ENCODE measurements at regions not wholly inside any gene's neighbourhood (a gene's known extent, or its start where the extent isn't known, plus 50 kb on each side); places are given as distances from the start of the nearest gene placed in this dataset.

DNA sequence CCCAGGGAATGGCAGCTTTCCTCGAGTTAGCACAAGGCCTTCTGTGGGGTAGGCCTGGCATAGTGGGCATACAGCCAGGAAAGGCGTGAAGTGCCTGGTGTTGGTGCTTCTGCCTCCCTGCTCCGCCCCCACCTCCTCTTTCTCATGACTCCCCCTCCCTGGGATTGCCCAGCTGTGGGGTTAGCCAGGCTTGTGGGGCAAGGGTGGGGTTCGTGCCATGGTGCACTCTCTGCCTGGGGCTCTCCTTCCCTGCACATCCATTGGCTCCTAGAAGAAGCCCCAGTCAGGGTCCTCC, 236.8 kb upstream of the NCAM1 start:
- DNase-seq, result peak; percentile 27

DNA sequence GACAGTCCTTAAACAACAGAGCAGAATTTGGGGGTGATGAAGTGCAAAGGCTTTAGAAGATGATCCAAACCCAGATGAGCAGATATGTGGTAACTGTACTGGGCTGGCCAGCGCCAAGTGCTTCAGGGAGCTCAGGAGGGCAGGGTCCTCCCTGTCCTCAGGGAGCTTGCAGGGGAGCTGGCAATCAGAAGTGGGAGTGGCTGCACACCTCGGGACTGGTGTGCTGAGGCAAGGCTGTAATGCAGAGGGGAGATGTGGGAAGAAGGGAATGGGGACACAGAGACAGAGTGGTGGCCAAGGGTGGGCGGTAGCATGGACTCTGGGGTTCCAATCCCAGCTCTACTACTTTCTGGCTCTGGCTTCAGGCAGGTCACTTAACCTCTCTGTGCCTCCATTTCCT, 235.6 kb upstream of the NCAM1 start:
- no peak for DNase-seq

DNA sequence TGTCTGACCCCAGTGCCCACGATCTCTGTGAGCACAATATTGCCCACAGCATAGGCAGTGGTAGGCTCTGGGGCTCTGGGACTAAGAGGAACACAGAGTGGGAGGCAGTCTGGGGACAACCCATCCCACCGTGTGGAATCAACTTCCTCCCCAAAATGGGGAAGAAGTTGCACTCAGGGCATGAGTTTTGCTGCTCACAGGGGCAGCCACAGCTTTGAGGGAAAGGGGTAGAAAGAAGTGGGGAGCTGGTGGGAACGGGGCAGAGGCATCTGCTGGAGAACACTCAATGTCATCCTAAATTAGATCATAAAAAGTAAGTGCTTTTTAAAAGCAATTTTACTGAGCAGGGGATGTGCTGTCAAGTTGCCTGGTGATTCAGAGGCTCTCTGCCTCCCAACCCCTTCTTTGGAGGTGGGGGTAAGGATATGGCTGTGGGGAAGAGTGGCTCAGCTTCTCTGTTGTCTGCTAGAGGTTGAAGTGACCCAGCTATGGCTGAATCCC, 233.8 kb upstream of the NCAM1 start:
- no peak for DNase-seq

DNA sequence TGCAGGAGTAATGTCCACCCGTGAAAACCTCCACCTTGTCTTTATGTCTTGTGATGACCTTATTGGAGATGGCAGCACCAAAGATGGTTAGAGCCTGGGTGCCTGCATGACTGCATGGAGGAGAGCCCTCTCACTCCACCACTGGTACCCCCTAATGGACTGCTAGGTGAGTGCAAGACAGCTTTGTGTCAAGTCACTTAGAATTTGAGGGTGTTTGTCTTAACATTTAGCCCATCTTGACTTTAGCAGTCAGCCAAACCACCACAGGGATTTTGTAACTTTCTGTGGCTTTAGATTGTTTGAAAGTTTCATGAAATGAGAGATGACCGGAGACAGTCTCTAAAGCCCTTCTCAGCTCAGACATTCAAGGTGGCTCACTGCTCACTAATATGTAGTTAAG, 232.9 kb upstream of the NCAM1 start:
- no peak for DNase-seq

DNA sequence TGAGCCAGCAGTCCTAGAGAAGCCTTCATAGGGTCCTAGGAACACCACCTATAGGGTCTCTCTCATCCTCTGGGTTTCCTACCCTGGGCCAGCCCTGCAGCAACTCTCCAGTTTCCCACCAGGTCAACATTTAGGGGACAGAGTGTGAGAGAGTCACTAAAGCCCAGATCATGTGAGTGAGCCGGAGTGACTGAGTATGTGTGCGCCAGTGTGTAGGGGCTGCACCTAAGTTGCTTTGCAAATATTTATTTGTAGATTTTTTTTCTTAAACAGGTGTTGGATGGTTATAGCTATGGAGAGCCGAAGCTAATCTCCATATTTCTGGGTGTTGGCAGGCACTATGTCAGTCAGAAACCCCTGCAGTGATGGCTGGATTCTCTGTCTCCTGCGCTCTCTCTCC, 232.5 kb upstream of the NCAM1 start:
- DNase-seq, result no peak

DNA sequence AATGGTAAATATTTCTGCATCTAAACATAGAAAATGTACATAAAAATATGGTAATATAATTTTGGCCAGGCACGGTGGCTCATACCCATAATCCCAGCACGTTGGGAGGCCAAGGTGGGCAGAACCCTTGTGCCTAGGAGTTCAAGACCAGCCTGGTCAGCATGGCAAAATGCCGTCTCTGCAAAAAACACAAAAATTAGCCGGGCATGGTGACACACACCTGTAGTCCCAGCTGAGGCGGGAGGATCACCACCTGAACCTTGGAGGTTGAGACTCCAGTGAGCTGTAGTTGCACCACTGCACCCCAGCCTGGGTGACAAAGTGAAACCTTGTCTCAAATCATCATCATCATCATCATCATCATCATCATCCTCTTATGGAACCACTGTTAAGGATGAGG, 230.6 kb upstream of the NCAM1 start:
- no peak for DNase-seq

DNA sequence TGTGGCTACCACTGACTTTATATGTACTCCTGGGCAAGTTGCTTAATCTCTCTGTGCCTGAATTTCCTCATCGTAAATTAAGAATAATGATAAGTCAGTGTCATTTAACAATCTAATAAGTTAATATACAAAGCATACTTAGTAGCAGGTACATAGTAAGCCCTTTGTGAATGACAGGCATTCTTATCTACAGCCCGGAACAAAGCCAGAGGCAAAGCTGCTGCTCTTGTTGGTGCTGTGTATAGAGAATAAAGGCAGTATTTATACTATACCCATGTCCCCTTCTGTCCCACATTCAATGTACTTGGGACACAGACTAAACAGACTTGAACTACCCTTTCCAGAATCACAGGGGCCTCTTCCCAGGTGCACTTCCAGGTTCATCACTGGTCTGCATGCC, 229.7 kb upstream of the NCAM1 start:
- no peak for DNase-seq

DNA sequence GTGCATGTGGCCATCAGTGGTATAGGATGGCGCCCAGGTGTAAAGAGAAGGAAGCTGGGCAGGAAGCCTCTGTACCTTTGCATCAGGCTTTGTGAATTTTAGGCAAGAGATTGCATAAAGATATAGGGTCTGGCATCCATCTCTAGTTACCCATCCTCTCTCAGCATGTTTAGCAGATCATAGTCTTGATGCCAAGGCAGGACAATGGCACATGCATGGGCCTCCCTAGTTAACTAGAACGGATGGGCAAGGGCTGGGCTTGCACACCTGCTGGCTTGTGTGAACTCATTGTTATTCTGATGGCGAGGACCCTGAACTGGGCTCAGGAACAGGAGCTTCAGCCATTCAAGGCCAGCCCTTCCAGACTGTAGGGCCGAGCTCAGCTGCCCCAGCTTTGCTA, 229.2 kb upstream of the NCAM1 start:
- no peak for DNase-seq

DNA sequence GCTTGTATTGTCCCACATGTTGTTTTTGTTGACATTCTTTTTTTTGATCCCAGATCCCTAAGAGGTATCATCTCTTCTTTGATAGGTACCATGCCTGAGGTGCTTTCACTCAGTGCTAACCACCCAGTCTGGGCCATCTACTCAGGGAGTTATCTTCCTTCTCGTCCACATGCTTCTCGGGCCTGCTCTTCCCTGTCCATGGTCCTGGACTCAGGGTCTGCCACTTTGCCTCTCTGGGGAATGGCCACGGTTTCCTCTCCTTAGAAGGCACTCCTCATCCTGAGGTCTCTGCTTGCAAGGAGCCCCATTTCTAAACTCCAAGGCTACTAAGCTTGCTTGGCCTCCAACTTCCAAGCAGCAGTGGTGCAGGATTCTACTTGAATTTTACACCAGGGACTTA, 227.0 kb upstream of the NCAM1 start:
- DNase-seq, result no peak

DNA sequence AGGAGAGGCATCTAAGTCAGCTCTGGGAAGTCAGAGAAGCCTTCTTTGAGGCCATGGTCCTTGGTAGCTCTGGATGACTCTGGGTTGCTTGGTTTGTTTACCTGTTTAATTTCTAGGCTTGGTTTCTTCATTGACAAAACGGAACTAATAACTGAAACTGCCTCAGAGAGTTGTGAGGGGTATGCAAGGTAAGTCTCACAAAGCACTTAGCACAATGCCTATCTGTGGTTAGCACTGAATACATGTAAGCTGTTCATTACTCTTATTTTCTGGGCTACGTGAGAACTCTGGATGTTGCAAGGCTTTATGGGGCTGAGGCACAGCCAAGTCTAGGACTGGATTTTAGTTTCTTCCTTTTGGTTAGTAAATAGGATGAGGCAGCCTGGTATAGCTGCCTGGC, 225.8 kb upstream of the NCAM1 start:
- no peak for DNase-seq

DNA sequence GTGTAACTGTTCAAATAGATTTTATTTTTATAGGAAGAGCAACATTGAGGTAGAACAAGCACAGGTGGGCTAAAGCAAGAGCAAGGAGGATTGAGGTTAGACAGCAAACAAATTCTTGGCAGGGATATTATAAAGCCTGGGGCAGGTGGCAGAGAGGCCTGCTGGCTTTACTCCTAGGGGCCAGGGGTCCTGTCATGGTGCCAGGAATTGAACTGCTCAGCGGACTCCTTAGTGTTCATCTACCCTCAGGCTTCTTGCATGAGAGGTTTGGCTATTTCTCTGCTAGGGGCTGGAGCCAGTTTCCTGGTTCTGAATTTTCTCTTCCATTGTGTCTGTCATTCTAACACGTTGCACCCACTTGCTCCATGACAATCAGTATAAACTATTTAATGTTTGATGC, 217.2 kb upstream of the NCAM1 start:
- peak; percentile 93 for DNase-seq

DNA sequence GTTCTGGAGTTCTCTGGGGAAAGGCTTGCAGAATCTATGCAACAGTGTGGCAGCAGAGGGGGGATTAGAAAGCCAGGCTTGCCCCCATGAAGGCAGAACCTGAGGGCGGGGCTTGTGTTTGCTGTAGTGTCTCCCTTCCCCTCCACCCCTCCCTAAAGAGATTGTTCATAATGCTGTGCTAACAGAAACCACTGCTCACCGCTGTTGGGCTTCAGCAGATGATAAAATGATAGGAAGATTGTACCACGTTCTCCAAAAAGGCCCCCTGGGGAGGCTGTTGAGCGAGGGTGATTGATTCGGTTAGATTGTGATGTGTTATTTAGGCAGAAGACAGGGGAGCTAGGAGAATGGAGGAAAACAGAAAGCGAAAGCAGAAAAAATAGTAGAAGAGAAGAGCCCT, 215.2 kb upstream of the NCAM1 start:
- DNase-seq, result peak; percentile 32

DNA sequence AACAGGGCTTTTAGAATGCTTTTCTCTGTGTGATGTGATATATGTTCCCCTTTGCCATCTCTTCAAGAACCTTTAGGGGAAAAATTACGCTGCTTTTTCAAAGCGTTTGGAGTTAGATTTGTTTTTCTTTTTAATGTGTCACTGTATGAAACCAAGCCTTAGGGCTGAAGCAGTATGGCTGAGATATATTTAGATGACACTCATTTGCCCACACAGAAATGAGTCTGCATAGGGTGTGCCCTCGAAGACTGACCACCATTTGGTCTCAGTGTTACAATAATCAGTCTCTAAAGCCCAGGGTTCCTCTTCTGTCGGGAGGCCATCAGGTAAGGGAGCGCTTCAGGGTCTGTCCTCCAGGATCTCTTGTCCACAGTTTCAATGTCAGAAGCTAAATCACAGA, 213.0 kb upstream of the NCAM1 start:
- no peak for DNase-seq

DNA sequence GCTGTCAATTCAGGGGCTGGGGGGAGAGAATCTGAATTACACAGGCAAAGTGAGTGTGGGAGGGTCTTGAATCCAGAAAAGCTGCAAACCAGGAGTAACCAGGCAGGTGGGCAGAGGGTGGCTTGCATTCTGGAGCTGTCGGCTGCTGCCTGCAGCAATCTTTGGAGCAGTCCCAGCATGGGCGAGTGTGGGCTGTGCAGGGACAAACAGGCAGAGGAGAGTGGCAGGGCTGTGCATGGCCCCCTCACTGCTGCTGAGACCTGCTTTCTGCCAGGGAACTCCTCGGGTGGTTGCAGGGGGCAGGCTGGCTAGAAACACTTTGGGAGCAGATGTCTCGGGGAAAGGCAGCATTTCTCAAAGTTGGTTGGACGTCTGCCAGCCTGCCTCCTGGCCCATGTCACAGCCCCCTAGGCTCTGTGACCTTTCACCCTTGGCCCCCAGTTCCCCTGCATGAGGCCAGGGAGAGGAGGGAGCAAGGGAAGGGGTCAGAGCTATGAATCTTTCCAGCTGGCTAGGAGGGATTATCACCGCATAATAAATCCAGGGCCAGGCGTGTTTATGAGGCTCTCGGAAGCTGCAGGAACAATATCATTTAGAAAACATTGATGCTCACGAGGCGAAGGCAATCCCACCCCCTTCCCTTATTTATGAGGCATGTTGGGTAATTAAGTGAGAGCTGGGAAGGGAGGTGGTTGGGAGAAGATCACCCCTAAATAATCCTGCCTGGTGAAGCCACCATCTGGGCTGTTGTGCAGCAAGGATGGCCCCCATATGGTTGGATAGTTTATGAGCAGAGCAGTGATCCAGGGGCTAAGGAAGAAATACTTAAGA, 212.3 kb upstream of the NCAM1 start:
- no peak for DNase-seq

DNA sequence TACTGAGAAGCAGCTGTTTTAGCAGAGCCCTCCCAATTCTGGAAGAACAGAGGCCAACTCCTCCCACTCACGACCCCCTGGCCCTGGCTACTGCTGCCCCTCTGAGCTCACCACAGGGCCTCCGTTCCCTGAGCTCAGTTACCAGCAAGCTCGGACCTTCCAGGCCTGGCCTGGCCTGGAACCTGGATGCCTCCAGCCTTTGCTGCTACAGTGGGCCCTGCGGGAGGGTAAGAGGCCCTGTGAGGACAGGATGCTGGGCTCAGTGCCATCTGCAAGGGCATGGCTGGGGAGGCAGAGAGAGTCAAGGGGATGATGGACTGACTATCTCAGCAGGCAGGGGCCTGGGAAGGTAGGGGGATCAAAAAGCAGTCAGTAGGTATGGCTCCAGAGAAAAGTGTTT, 209.9 kb upstream of the NCAM1 start:
- DNase-seq, result no peak

DNA sequence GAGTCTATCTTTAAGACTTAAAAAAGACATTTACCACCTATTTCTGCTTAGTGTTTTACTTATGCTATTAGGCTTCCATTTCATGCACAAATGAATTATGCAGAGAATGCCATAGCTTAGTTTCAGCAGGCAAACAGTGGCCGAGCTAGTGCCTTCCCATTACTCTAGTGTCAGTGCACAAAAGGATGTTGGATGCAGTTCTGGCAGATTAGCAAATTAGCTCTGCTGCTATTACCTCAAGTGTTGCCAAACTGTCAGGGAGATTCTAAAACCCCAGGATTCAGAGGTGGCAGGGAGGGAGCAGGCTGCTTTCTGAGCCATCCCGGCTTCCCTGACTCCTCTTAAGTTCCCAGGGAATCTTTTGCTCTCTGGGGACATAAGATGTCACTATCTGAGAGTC, 209.4 kb upstream of the NCAM1 start:
- DNase-seq, result no peak

DNA sequence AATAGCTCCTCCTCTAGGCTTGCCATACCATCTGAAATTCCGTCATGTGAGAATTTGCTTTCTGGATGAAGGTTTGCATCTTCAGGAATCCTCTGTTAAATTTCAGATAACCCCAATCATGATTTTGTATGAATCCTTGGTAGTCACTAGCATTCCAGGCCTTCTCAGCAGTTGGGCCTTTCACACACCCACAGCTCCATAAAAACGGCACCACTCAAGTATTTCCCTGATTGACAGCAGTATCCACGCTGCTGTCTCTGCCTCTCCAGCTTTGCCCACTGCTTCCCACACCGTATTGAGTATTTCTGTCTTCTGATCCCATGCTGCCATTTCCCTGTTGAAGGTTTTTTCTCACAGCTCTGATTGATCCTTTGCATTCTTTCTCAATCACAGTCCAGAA, 208.7 kb upstream of the NCAM1 start:
- no peak for DNase-seq

DNA sequence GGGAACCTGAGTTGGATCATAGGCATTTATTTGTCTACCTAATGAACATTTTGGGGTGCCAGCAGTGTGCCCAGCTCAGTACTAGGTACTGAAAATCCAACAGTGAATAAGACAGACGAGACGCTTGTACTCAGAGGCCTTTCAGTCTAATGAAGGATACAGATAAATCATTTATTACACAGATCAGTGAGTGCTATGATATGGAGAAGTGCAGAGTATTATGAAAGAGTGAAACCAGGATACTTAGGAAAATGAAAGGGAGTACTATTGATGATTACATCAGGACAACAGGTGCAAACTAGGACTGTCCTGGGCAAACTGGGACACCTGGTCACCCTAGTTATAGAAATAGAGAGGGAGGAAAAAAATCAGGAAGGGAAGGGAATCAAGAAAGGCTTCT, 207.5 kb upstream of the NCAM1 start:
- DNase-seq, result no peak

DNA sequence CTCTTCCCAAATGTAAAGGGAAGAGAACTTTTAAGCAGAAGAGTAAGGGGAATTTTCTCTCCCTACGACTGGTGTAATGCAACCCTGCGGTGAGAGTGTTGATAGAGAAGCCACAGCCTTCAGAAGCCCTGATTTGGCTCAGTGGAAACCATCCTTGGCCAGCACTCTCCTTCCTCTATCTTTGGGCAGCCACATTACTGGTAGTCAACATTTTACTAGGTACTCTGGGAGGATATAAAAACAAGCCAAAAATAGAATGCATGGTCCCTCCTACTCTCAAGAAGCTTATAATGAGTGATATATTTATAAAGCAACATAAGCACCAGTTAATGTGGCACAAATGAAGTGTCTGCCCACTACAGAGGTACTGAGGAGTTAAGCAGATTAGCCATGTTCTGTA, 201.8 kb upstream of the NCAM1 start:
- peak; percentile 13 for DNase-seq

DNA sequence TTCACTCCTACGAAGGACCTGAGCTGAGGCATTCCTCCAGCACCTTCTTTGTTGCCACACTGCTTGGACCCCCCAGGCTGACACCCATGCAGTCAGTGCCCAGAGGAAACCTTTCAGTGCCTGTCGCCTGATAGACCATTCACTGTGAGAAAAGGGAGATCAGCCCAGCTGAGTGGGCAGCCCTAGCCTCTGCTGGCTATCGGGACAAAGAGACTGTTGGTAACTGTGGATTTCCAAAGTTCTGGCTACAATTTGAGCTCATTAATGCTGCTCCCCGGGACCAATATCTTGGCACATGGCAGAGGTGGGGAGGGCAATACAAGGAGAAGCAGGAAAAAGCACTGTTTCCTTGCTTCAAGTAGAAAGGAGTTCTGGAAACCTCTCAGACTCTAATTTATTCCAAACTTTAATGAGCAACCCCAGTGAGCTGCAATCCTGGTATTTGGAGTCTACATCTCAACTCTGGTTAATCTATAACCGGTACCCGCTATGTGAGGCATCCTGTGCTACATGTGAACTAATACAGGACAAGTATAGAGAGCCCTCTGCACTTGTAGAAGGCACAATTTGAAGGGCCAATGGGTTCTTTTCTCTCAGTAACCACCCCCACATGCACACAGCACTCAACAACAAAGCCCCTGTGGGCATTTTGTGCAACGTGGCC, 200.7 kb upstream of the NCAM1 start:
- no peak for DNase-seq

DNA sequence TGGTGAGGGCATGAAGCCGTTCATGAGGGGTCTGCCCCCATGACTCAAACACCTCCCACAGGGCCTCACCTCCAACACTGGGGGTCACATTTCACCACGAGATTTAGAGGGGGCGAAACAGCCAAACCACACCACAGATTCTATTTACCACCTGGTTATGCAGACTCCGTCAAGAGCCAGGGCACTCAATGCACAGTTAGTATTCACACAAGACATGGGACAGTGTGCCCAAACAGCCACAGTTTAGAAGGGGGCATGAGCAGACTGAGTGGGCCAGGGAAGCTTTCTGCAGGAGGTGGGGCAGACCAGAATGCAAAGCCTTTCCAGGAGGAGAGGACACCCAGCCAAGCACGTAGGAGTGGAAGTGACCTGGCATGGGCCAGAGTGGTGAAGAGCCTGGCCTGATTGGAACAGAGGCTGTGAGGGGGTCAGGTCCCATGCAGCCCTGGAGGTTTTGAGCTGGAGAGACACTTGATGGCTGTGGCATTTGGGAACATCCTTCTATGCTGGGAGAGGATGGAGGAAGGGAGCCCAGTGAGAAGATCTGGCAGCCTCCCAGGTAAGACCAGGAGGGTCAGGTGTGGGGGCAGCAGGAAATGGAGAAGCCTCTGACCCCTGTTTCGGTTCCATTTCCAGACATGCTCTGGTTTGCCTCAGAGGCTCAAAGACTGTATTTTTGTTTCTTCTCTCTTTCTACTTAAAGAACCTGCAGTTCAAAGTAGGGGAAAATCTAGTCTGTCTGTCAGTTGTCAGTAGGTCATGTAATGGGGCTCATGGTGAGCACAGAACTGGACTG, 199.1 kb upstream of the NCAM1 start:
- DNase-seq, result no peak

DNA sequence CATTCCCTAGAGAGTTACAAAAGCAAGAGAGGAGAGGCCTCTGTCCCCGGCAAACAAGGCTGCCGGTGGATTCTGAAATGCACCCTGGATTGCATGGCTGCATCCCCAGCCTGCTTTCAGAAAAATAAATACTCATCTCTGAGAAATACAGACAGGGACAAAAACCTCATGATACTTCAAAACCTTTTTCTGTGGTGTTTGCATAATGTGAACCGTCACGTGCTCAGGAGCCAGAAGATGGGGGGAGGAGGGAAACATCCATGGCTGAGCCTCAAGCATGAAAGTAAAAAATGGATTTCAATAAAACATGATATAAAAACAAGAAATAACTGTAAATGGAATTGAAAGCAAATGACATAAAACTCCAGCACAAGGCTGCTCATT, 198.5 kb upstream of the NCAM1 start:
- peak; percentile 32 for DNase-seq

DNA sequence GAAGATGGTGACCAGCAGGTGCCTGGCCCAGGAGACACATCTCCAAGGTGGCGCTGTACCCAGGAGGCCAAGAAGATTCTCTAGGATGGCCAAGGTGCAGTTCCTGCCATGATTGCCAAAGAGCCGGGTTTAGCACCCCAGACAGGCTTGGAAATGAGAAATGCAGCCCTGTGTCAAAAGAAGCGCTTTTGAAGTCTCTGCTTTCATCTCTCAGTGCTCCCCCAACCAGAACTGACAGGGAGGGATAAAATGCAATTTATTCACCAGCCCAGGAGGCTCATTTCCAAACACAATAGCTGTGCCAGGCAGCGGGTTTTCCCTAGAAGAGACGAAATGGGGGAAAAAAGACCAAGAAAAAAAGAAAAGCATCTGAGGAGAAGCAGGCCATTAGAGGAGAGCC, 195.9 kb upstream of the NCAM1 start:
- DNase-seq, result no peak

DNA sequence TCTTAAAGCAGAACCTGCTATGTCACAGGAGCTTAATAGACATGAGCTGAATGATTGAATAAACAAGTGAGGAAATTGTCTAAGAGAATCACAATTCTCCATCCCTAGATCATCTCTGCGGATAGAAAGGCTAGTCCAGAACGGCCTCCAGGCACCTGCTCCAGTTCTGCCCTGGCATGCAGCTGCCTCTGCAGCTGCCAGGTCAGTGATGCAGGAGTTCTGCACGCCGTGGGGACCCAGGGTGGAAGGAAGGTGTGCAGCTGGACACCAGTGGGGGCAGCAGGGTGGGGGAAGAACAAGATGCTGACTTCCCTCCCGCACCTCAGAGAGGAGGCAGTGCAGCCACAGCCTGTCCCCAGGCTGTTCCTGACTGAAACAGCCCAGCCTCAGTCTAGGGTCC, 192.1 kb upstream of the NCAM1 start:
- no peak for DNase-seq
